GM23248 (cell line): ENCODE measurements at regions not wholly inside any gene's neighbourhood (a gene's known extent, or its start where the extent isn't known, plus 50 kb on each side); places are given as distances from the start of the nearest gene placed in this dataset.

Experiments
- EZH2 ChIP-seq: fragments of 200-600 bp; sonication (generic); IDR thresholded peaks from 2 replicates; pipeline ENCODE4 v1.6.1; 2018; ENCODE audit warnings: antibody characterized with exemption, mild to moderate bottlenecking; ENCODE audit not compliant: insufficient read depth, poor library complexity, severe bottlenecking
- EZH2phosphoT487 ChIP-seq: fragments of 200-600 bp; sonication (generic); IDR thresholded peaks from 2 replicates; pipeline ENCODE4 v1.6.1; 2018; ENCODE audit warnings: antibody characterized with exemption, moderate library complexity, mild to moderate bottlenecking, low read depth; ENCODE audit not compliant: insufficient read depth

DNA sequence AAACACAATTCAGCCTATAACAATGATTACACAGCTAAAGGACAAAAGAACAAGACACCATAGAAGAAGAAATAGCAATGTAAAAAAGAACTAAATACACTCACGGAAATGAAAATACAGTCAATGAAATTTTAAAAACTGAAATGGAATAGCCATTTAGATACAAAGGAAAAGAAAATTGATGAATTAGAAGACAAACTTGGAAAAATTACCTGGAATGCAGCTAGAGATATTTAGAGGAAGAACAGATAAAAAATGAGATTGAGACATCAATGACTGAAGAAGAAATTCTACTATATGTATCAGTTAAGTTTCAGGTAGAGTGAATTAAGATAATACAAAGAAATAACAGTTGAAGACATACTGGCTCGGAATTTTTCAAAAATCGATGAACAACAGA is 430.4 kb upstream of the NR5A2 start:
- TF ChIP-seq EZH2phosphoT487: no peak
- TF ChIP-seq EZH2: no peak
